B cell (primary cell): ENCODE measurements at regions not wholly inside any gene's neighbourhood (a gene's known extent, or its start where the extent isn't known, plus 50 kb on each side); places are given as distances from the start of the nearest gene placed in this dataset.

Experiments used
- ATAC-seq: fragments of 200-7000 bp; cut with Tn5 transposase; one replicate; pipeline ENCODE4 v1.10.0; 2021; ENCODE audit warnings: low read depth, mild to moderate bottlenecking, moderate number of reproducible peaks, moderate library complexity
- CTCF ChIA-PET: fragments of 350-600 bp; sonication (Branson Sonifier 250); formaldehyde crosslinking; loops from one replicate; lab custom pipeline; 2021; ENCODE audit warnings: antibody characterized with exemption, inconsistent platforms; lab: Charles Lee
- POLR2A ChIA-PET: fragments of 350-600 bp; sonication (Branson Sonifier 250); formaldehyde crosslinking; loops from one replicate; lab custom pipeline; 2021; ENCODE audit warnings: antibody characterized with exemption; lab: Charles Lee
- DNase-seq: peaks from one replicate; pipeline ENCODE4 v3.0.0; 2013
- H2AFZ ChIP-seq: 2 replicates; pipeline ENCODE4 v1.6.1; 2012; ENCODE audit warnings: mild to moderate bottlenecking, low read depth, low read length; ENCODE audit not compliant: insufficient read depth, poor library complexity, severe bottlenecking
- H3K27ac ChIP-seq, 2 donors: 1 replicate in 1 of 2; 2 replicates in 1 of 2; pipeline ENCODE4 v1.5.1; 2012 to 2013; ENCODE audit warnings: low read length in 2 of 2, mild to moderate bottlenecking in 2 of 2, moderate library complexity in 1 of 2
- H3K27me3 ChIP-seq, 4 experiments: fragments of 200-600 bp in 1 of 4; sonication (generic) in 1 of 4; replicated peaks in 1 of 4; 1 replicate in 2 of 4; 2 replicates in 2 of 4; pipeline versions ENCODE4 v1.6.1 to v1.7.0; 2013 to 2016; ENCODE audit warnings: low read length in 3 of 4, mild to moderate bottlenecking in 2 of 4, mixed read lengths in 1 of 4, moderate library complexity in 1 of 4; ENCODE audit not compliant: insufficient read depth in 4 of 4, control insufficient read depth in 3 of 4; ENCODE audit errors: control extremely low read depth in 1 of 4
- H3K36me3 ChIP-seq, 2 experiments: replicated peaks in 1 of 2; 1 replicate in 1 of 2; 2 replicates in 1 of 2; pipeline versions ENCODE4 v1.6.1 to v1.7.1; 2013; ENCODE audit warnings: low read length in 1 of 2; ENCODE audit not compliant: insufficient read depth in 2 of 2, control insufficient read depth in 1 of 2; ENCODE audit errors: control extremely low read depth in 1 of 2, extremely low read depth in 1 of 2
- H3K4me1 ChIP-seq, 2 donors: fragments of 200-600 bp in 1 of 2; sonication (generic) in 1 of 2; 1 replicate in 1 of 2; 2 replicates in 1 of 2; pipeline versions ENCODE4 v1.5.1 to v1.6.1; 2013 to 2017; ENCODE audit warnings: low read length in 2 of 2; ENCODE audit not compliant: control insufficient read depth in 2 of 2, insufficient read depth in 2 of 2
- H3K4me2 ChIP-seq: replicated peaks from 2 replicates; pipeline ENCODE3; 2012; ENCODE audit warnings: mild to moderate bottlenecking, low read depth, low read length; ENCODE audit not compliant: poor library complexity, severe bottlenecking
- H3K4me3 ChIP-seq, 5 experiments: fragments of 200-600 bp in 1 of 5; sonication (generic) in 1 of 5; 1 replicate in 3 of 5; 2 replicates in 2 of 5; pipeline versions ENCODE4 v1.5.1 to v1.7.0; 2011 to 2016; ENCODE audit warnings: low read length in 4 of 5, mild to moderate bottlenecking in 4 of 5, low read depth in 2 of 5, control low read depth in 1 of 5, moderate library complexity in 1 of 5; ENCODE audit not compliant: insufficient read depth in 1 of 5; ENCODE audit errors: control extremely low read depth in 1 of 5, extremely low read depth in 1 of 5
- H3K79me2 ChIP-seq: fragments of 200-600 bp; sonication (generic); one replicate; pipeline ENCODE4 v1.6.0; 2016; ENCODE audit warnings: low read length; ENCODE audit not compliant: control insufficient read depth, insufficient read depth
- H3K9ac ChIP-seq: fragments of 200-600 bp; sonication (generic); 2 replicates; pipeline ENCODE4 v1.6.1; 2017; ENCODE audit warnings: mild to moderate bottlenecking, low read length, moderate library complexity
- H3K9me3 ChIP-seq, 3 donors: one replicate each; pipeline versions ENCODE4 v1.6.1 to v1.7.1; 2013; ENCODE audit warnings: low read length in 2 of 3; ENCODE audit not compliant: control insufficient read depth in 2 of 3, insufficient read depth in 1 of 3; ENCODE audit errors: control extremely low read depth in 1 of 3
- H4K20me1 ChIP-seq: 2 replicates; pipeline ENCODE4 v1.6.0; 2012; ENCODE audit warnings: mild to moderate bottlenecking, low read length; ENCODE audit not compliant: insufficient read depth, control insufficient read depth, poor library complexity, severe bottlenecking
- H3K27ac Mint-ChIP-seq: one replicate; pipeline ENCODE4 v1.8.0; 2021; ENCODE audit warnings: mixed read lengths
- H3K27me3 Mint-ChIP-seq: one replicate; pipeline ENCODE4 v1.8.0; 2021; ENCODE audit warnings: mixed read lengths
- H3K4me1 Mint-ChIP-seq: one replicate; pipeline ENCODE4 v1.8.0; 2021; ENCODE audit warnings: mixed read lengths
- H3K4me3 Mint-ChIP-seq: one replicate; pipeline ENCODE4 v1.8.0; 2021; ENCODE audit warnings: mixed read lengths
- H3K9me3 Mint-ChIP-seq: one replicate; pipeline ENCODE4 v1.8.0; 2022; ENCODE audit warnings: mixed read lengths; ENCODE audit not compliant: insufficient read depth
- CTCF ChIP-seq: fragments of 200-600 bp; IDR thresholded peaks from one replicate; pipeline ENCODE4 v1.8.0; 2022; ENCODE audit warnings: antibody characterized with exemption, mild to moderate bottlenecking
- EZH2 ChIP-seq: IDR thresholded peaks from 2 replicates; pipeline ENCODE4 v1.6.1; 2012; ENCODE audit warnings: borderline replicate concordance, low read depth, mild to moderate bottlenecking, moderate library complexity, low read length; ENCODE audit not compliant: insufficient read depth, poor library complexity, severe bottlenecking
- WGBS: methylation state at CpG from one replicate; pipeline ENCODE4 v1.1.5; 2013; ENCODE audit warnings: missing lambda C conversion rate; ENCODE audit not compliant: insufficient coverage; 5-methylcytosine and 5-hydroxymethylcytosine counted together
- intact Hi-C: fragments of 100-400 bp; cut with micrococcal nuclease; formaldehyde crosslinking; loops from one replicate; pipeline ENCODE4 v1.10.0; 2022

DNA sequence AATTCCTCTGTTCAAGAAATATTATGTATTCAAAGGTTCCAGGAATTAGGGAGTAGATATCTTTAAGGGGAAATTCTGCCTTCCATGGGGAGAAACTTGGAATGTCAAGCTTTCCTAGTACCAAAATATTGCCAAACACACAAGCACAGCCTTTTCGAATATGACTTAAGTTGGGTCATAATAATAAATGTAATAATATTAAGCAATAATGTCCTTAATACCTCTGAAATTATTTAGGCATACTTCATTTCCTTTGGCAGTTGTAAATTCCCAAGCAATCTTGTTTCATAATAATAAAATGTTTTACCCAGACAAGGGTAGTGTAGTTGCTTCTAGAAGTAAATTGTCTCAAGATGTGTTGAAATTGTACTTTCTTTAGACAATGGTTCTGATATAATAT lies 630.3 kb upstream of the CDH18 start:
- no peaks in the 10 kb centered on the region for H3K9me3 Mint-ChIP-seq
- Histone ChIP-seq H3K9ac (no peak overlapping the region), H3K27me3 (no peaks in the 10 kb centered on the region), H3K27ac (no peak overlapping the region), H3K4me3 (no peak overlapping the region), H3K36me3 (no peaks in the 10 kb centered on the region), H3K4me2 (no peak overlapping the region), H3K79me2 (no peaks in the 10 kb centered on the region), H3K9me3 (no peaks in the 10 kb centered on the region), H3K4me1 (no peaks in the 10 kb centered on the region), H4K20me1 (no peaks in the 10 kb centered on the region), H2AFZ (no peak overlapping the region)
- H3K4me1 Mint-ChIP-seq, result no peaks in the 10 kb centered on the region
- H3K27ac Mint-ChIP-seq, result no peak overlapping the region
- H3K27me3 Mint-ChIP-seq, result no peaks in the 10 kb centered on the region
- ChIA-PET CTCF (no interaction called here), POLR2A (no interaction called here)
- H3K4me3 Mint-ChIP-seq, result no peak overlapping the region
- TF ChIP-seq CTCF (no peak), EZH2 (no peak)
- no peak for DNase-seq
- WGBS, result no CpG with 5 or more reads among the region's 1 CpG
- intact Hi-C loops, result no loop called here
- no peak for ATAC-seq

DNA sequence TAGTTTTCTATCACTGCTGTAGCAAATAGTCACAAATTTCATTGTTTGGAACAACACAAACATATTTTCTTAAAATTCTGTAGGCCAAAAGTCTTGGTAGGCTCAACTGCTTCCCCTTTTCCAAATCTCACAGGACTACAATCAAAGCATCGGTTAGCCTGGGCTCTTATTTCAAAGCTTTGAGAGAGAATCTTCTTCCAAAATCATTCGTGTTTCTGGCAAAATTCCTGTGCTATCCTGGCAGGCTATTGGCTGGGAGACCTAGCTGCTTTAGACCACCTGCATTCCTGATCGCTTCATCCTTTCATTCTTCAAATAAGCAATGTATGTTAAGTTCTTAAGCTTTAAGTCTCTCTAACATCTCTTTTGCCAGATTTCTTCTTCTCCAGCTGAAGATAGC lies 629.8 kb upstream of the CDH18 start:
- Histone ChIP-seq H4K20me1 (no peaks in the 10 kb centered on the region), H3K79me2 (no peaks in the 10 kb centered on the region), H3K4me3 (no peak overlapping the region), H3K4me2 (no peak overlapping the region), H2AFZ (no peak overlapping the region), H3K27me3 (no peaks in the 10 kb centered on the region), H3K4me1 (no peaks in the 10 kb centered on the region), H3K9me3 (peaks cover 0 to 2% (median 0%) of the 10 kb centered on the region in 3 donors), H3K36me3 (no peaks in the 10 kb centered on the region), H3K27ac (no peak overlapping the region), H3K9ac (no peak overlapping the region)
- ChIA-PET CTCF (no interaction called here), POLR2A (no interaction called here)
- H3K27me3 Mint-ChIP-seq, result no peaks in the 10 kb centered on the region
- intact Hi-C loops, result no loop called here
- DNase-seq (no peak), ATAC-seq (no peak)
- no peak overlapping the region for H3K27ac Mint-ChIP-seq
- TF ChIP-seq CTCF (no peak), EZH2 (no peak)
- H3K9me3 Mint-ChIP-seq, result no peaks in the 10 kb centered on the region
- 79% methylated on average over 2 of the region's 3 CpGs for WGBS
- H3K4me3 Mint-ChIP-seq, result no peak overlapping the region
- H3K4me1 Mint-ChIP-seq, result no peaks in the 10 kb centered on the region
